ENCODE measurements at regions not wholly inside any gene's neighbourhood (a gene's known extent, or its start where the extent isn't known, plus 50 kb on each side); places are given as distances from the start of the nearest gene placed in this dataset.

GRCh38 chr1:109826446-109826845 is 62.7 kb upstream of the EPS8L3 start:
- H3K4me1 ChIP-seq (ENCODE audit: insufficient read depth, low read length, poor library complexity, severe bottlenecking): peaks cover 6% of the 10 kb centered on the region
- no peak overlapping the region for H2AFZ ChIP-seq (ENCODE audit: low read length)
- no peaks in the 10 kb centered on the region for H3K9me3 ChIP-seq (ENCODE audit: low read length)
- POLR2A ChIA-PET: interaction anchor here (1.2 kb wide), 1 partner anchor 8 kb away, joined by 3 read pairs; no protein-coding TSS in a partner anchor
- no peaks in the 10 kb centered on the region for H3K36me3 ChIP-seq (ENCODE audit: insufficient read depth, low read length)
- H3K4me3 ChIP-seq (ENCODE audit: low read depth, low read length, poor library complexity, severe bottlenecking): no peak overlapping the region
- H3K79me2 ChIP-seq (ENCODE audit: insufficient read depth, low read depth, low read length): no peaks in the 10 kb centered on the region
- BruUV-seq (replicated peaks): no TSS peak
- H3K9me2 ChIP-seq (ENCODE audit: insufficient read depth, low read length): no peaks in the 10 kb centered on the region
- intact Hi-C loops (cut with micrococcal nuclease; ENCODE audit: unreplicated experiment): no loop called here
- TF ChIP-seq EZH2phosphoT487 (IDR thresholded peaks at IDR 0.05; ENCODE audit: borderline replicate concordance, low read depth, low read length) (no peak), CTCF (conservative IDR thresholded peaks at IDR 0.05; ENCODE audit: low read length) (no peak)
- CTCF ChIA-PET (ENCODE audit: unreplicated experiment): interaction anchor here (1.0 kb wide), 1 partner anchor 46 kb away, joined by 3 read pairs; no protein-coding TSS in a partner anchor
- H3K27ac ChIP-seq (ENCODE audit: low read depth, low read length, poor library complexity, severe bottlenecking): no peak overlapping the region
- H4K20me1 ChIP-seq (ENCODE audit: insufficient read depth, low read length): no peaks in the 10 kb centered on the region
- H3K4me2 ChIP-seq (ENCODE audit: low read length): no peak overlapping the region
- no peak for DNase-seq (ENCODE audit: low spot score)

GRCh38 chr1:109824349-109825115 is 60.8 kb upstream of the EPS8L3 start:
- ChIA-PET POLR2A (no interaction called here), CTCF (ENCODE audit: unreplicated experiment) (no interaction called here)
- intact Hi-C loops (cut with micrococcal nuclease; ENCODE audit: unreplicated experiment): no loop called here
- TF ChIP-seq CTCF (conservative IDR thresholded peaks at IDR 0.05; ENCODE audit: low read length) (no peak), EZH2phosphoT487 (IDR thresholded peaks at IDR 0.05; ENCODE audit: borderline replicate concordance, low read depth, low read length) (no peak)
- BruUV-seq (replicated peaks): no TSS peak
- Histone ChIP-seq H3K79me2 (ENCODE audit: insufficient read depth, low read depth, low read length) (no peaks in the 10 kb centered on the region), H3K9me3 (ENCODE audit: low read length) (no peaks in the 10 kb centered on the region), H3K4me1 (ENCODE audit: insufficient read depth, low read length, poor library complexity, severe bottlenecking) (peaks cover 6% of the 10 kb centered on the region), H3K36me3 (ENCODE audit: insufficient read depth, low read length) (no peaks in the 10 kb centered on the region), H3K4me3 (ENCODE audit: low read depth, low read length, poor library complexity, severe bottlenecking) (no peak overlapping the region), H3K4me2 (ENCODE audit: low read length) (no peak overlapping the region), H3K27ac (ENCODE audit: low read depth, low read length, poor library complexity, severe bottlenecking) (no peak overlapping the region), H3K9me2 (ENCODE audit: insufficient read depth, low read length) (no peaks in the 10 kb centered on the region), H4K20me1 (ENCODE audit: insufficient read depth, low read length) (no peaks in the 10 kb centered on the region), H2AFZ (ENCODE audit: low read length) (no peak overlapping the region)
- no peak for DNase-seq (ENCODE audit: low spot score)

Data from OCI-LY7 (cell line).